WTC11 (cell line): ENCODE measurements at regions not wholly inside any gene's neighbourhood (a gene's known extent, or its start where the extent isn't known, plus 50 kb on each side); places are given as distances from the start of the nearest gene placed in this dataset.

Experiments used
- ATF2 ChIP-seq: sonication (generic); formaldehyde crosslinking; IDR thresholded peaks from 2 replicates; pipeline ENCODE4 v1.8.1; 2022; ENCODE audit warnings: low read depth, missing genetic modification reagents, borderline replicate concordance
- ATF6 ChIP-seq: sonication (generic); formaldehyde crosslinking; IDR thresholded peaks from 2 replicates; pipeline ENCODE4 v1.8.1; 2023; ENCODE audit warnings: mild to moderate bottlenecking, missing genetic modification reagents
- CBFB ChIP-seq: sonication (generic); formaldehyde crosslinking; IDR thresholded peaks from 2 replicates; pipeline ENCODE4 v1.8.1; 2022; ENCODE audit warnings: mild to moderate bottlenecking, low read depth, missing genetic modification reagents
- CREB1 ChIP-seq: sonication (generic); formaldehyde crosslinking; IDR thresholded peaks from 2 replicates; pipeline ENCODE4 v1.8.0; 2023; ENCODE audit warnings: mild to moderate bottlenecking, missing genetic modification reagents
- CTCF ChIP-seq: fragments of 200-600 bp; IDR thresholded peaks from 2 replicates; pipeline ENCODE4 v1.8.0; 2022; ENCODE audit warnings: antibody characterized with exemption
- NFE2L1 ChIP-seq: sonication (generic); formaldehyde crosslinking; IDR thresholded peaks from 2 replicates; pipeline ENCODE4 v1.8.1; 2023; ENCODE audit warnings: missing genetic modification reagents
- OVOL2 ChIP-seq: fragments of 250-450 bp; sonication (Bioruptor Pico); IDR thresholded peaks from 2 replicates; pipeline ENCODE4 v1.9.0; 2021; ENCODE audit warnings: mild to moderate bottlenecking, borderline replicate concordance
- SP1 ChIP-seq: sonication (generic); formaldehyde crosslinking; conservative IDR thresholded peaks from 2 replicates; pipeline ENCODE4 v1.8.1; 2022; ENCODE audit warnings: missing genetic modification reagents
- TP53 ChIP-seq: sonication (generic); formaldehyde crosslinking; IDR thresholded peaks from 2 replicates; pipeline ENCODE4 v1.8.1; 2023; ENCODE audit warnings: mild to moderate bottlenecking, missing genetic modification reagents
- ZNF138 ChIP-seq: sonication (generic); formaldehyde crosslinking; conservative IDR thresholded peaks from 2 replicates; pipeline ENCODE4 v1.8.1; 2022; ENCODE audit warnings: mild to moderate bottlenecking, moderate library complexity, missing genetic modification reagents
- ZNF425 ChIP-seq: fragments of 250-450 bp; sonication (Bioruptor Pico); conservative IDR thresholded peaks from 2 replicates; pipeline ENCODE4 v1.9.0; 2021; ENCODE audit warnings: mild to moderate bottlenecking

GRCh38 chr4:36411338-36411737 lies 129.9 kb downstream of the DTHD1 start:
- TF ChIP-seq ZNF138 (CRISPR knock-in tag) (no peak), CTCF (no peak), CBFB (no peak), NFE2L1 (CRISPR knock-in tag) (no peak), ATF2 (CRISPR knock-in tag) (no peak), CREB1 (CRISPR knock-in tag) (no peak), SP1 (no peak), ZNF425 (CRISPR knock-in tag) (no peak), TP53 (no peak), ATF6 (CRISPR knock-in tag) (no peak), OVOL2 (CRISPR knock-in tag) (no peak)
